HG03064 (cell line): ENCODE measurements at regions not wholly inside any gene's neighbourhood (a gene's known extent, or its start where the extent isn't known, plus 50 kb on each side); places are given as distances from the start of the nearest gene placed in this dataset.

Experiments
- ATAC-seq: cut with Tn5 transposase; IDR thresholded peaks from one replicate; pipeline ENCODE4 v1.9.1; 2021; ENCODE audit warnings: low read depth; ENCODE audit not compliant: unreplicated experiment

DNA sequence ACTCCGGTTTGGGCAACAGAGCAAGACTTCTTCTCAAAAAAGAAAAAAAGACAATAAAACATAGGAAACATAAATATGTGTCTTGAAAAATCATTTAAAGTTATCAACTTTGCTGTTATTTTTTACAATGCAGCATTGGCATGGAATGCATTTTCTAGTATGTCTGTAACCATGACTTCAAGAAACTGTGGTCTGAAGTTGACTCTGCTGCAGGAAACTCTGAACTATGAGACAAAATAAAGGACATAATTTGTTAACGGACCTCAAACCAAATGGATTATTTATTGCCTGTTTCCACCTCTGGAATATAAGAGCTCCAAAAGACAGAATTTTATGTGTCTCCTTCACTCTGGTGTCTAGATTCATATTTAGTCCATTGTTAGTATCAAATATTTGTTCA lies 79.1 kb downstream of the TRIB2 start:
- ATAC-seq: no peak

DNA sequence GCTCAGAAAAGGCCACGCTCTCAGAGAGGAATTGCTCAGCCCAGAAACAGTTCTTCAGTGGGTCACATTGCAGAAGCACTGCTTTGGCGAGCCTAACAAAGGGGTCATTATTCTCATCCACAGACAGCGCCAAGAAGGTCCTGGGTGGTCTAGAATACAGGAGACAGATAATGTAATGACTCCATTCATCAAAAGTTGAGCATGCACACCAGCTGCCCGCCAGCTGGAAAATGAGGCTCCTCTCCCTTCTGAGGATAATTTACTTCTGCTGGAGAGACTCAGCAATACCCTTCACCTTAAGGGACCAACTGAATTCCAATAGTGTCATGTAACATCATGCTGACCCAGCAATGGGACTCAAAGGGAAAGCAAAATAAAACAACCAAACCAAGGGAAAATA lies 79.9 kb downstream of the TRIB2 start:
- ATAC-seq: no peak

DNA sequence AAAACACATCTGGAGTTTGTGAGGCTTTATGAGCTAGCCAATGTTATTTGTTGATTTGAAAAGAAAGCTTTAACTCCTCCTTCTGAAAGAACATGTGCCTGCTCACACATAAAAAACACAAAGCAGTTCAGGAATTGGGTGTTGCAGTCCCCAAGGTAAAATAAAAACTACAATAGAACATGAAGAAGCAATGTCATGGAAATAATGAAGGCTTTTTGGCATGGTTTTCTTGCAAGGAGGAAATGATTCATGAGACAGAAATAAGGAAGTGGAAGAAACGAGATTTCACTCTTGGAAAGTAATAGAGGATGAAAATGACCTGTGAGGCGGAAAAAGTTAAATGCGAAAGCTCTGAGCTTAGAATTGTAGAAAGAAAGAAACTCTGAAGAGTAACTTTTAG lies 81.1 kb downstream of the TRIB2 start:
- no peak for ATAC-seq

DNA sequence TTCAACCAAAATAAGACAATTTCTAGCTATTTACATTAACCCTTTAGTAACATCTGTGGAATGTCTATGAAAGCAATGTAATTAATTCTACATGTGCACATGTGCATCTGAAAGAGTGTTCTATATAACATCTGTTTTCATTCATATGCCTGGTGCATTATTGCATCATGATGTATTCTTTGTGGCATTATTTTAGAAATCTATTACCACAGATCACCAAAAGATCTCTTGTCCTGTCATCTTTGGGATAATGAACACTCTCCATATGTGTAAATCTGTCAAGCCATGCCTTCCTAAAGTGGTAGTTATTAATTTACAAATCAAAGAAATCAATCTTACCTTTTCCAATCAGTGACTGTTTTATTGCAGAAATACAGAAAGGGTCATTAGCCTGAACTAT lies 86.9 kb downstream of the TRIB2 start:
- ATAC-seq: no peak

DNA sequence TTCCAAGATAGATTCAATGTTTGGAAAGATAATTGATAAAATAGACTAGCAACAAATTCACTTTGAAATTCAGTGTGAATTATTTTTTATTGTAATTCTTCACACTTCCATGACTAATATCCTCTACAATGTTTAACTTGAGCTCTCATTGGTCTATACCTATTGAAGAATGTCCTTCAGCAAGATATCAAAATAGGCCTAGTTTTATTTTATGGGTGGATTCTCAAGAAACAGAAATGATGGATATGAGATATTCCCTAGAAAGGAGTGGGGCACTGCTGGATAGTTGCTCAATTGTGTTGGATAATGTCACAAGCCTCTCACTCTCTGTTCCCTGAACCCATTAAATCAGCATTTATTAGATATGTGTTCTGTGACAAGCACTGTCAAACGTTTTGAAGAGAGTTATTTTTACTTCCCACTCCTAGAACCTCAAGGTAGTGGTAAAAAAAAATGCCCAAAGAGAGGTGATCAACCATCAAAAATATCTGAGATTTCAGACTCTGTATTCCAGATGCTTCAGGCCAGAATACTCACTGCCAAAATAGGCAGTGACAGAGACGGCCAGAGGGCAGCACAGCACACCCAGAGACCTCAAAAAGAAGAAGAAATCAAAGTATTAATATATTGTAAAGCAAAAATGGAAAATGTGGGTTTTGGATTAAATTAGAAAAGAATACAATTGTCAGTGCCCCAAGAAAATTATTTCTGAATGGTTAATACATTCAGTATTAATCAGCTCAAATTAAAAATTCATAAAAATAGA lies 87.5 kb downstream of the TRIB2 start:
- ATAC-seq: no peak

DNA sequence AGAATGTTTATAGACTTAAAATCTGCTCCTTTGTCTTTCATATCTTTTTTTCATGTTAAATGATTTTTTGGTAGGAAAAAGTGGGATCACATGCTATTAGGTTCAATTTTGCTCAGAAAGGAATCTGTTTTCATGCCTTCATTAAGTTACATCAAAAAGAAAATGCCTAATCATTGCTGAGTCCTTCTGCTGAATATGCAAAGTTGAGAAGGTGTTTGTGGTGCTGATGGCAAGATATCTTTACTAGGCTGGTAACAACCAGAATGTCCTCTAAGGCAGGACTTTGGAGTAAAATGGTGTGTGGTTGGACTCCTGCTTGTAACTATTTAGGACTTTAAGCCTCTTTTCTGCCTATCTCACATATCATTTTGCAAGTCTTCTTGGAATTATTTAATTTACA lies 88.3 kb downstream of the TRIB2 start:
- ATAC-seq: no peak

DNA sequence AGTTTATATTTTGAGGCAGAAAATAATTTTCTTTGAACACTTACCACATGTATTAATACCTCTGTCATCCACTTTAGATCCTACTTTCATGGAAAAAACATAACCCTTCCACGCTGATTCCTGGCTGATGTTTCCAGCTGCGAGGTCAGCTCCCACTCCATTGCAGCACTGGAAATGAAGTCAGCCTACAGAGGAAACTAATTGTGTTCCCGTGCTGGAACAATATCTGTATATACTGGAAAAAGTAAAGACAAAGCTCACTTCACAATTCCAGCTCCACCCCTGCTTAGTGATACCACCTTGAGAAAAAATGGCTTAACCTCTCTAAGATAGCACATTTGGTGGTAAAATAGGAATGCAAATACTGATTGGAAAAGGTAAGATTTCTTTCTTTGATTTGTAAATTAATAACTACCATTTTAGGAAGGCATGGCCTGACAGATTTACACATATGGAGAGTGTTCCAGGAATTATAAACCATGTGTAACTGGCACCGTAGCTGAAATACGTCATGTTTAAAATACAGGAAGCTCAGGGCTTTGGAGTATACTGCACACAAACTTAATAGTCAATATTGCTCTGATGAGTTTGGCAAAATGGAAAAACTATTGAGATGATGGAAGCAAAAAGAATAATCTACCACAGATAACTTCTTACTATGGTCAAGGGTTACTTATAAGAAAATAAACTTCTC lies 90.0 kb downstream of the TRIB2 start:
- ATAC-seq: no peak

DNA sequence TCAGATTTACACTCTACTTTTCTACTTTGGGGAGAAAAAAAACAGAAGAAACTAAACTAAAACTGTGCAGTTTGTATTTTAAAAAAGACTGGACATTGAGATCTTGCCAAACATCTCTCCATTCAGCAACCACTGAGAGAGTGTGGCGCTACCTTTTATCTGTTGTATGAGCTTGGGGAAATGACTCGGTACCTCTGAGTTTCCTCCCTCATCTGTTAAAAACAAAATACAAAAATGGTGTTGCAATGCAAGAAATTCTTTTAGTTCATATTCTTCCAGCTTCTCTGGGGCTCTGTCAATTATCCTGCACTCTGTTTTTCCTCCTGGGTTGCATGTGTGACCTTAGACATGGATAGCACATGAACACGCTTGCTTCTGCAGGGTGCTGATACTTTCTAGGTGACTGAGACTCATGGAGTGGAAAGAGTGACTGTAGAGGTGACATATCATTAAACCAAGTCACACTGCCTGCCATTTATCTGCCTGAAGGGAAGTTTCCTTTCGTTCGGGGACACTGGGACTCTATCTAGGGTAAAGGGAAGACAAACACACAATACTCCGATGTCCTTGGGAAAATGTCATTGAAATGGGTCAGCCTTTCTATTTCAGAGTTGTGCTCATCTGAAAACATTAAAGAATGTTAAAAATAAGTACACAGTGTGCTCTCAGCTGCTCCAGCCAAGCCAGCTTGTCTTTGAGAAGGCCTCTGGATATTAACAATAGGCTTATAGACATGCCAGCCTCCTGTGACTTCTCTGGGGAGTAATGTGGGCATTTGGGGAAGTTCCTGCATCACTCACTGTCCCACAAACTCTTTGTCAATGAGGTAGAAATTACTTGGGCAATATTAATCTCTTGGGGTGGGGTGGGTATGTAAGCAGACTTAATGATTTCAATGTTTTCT lies 91.4 kb downstream of the TRIB2 start:
- ATAC-seq: no peak

DNA sequence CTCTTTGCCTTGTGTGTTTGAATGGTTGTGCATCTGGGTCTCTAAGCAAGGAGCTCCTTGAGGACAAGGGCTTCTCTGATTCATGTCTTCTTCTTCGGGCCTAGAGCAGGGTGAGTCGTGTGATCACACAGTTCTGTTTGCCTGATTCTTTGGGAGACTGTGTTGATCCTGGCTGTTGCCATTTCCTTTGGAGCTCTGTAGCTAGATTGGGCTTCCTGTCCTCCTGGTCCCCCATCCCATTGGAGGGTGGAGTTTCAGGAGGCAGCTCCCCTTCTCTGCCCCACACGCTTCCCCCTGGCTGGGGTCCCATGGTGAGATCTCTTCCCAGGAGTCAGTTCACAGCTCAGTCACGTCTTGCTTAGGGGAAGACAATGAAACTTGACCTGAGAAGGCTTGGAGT lies 92.8 kb downstream of the TRIB2 start:
- ATAC-seq: no peak

DNA sequence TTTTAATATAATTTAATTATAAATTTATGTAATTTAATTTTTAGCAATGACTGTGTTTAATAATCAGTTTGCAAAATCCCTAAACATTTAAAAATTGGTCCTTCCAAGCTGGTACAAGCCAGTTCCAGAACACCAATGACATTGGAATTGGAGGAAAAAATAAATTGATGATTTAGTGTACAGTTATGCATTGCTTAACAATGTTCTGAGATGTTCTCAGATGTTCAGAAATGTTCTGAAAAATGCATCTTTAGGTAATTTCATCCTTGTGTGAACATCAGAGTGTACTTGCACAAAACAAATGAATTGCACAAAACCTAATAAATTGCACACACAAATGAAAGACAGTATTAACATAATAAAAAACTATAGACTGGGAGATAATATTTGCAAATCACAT lies 95.2 kb downstream of the TRIB2 start:
- no peak for ATAC-seq

DNA sequence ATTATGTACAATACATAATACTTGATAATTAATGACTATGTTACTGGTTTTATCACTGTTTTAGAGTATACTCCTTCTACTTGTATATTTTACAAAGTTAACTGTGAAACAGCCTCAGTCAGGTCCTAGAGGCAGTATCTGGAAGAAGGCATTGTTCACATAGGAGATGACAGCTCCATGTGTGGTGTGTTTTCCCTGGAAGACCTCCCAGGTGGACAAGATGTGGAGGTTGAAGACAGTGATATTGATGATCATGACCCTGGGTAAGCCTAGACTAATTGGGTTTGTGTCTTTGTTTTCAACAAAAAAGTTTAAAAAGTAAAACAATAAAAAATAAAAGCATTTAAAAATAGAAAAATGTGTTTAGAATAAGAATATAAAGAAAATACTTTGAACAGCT lies 96.4 kb downstream of the TRIB2 start:
- ATAC-seq: no peak

DNA sequence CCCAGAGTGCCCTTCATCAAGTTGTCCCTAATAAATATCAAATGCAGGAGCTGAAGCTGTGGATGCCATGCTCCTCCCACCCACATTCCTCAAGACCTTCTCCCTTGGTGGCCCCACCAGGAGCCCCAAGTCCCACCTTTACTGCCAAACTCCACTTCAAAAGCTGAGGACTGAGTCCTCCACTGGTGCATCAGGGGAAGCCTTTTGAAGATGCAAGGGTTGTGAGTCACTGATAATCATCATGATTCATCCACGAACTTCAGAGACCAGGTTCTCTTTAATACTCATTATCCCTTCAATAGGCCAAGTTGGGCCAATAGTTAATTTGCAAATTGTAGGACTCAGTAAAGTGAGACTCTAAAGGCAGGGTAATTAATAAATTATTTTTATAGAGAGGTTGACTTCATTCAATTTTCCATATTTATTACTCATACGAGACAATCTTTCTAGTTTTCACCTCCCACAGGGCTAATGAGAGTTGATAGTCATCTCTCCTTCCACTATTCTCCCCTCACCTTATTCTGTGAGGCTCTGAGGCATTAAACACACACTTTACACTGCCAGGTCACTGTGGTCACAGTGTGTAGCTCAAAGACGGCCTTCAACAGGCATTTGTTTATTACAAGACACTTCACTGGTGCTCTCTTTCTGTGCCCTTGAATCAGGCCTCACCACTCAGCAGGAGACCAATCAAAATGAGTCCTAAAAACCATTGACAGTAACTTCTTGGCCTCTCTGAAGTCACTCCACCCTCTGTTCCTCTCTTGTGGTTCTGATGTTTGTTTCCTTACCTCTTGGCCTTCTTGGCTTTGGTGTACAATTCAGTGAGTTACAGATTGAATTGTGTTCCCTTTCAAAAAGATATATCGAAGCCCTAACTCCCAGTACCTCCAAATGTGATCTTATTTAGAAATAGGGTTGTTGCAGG lies 99.9 kb downstream of the TRIB2 start:
- ATAC-seq: no peak

DNA sequence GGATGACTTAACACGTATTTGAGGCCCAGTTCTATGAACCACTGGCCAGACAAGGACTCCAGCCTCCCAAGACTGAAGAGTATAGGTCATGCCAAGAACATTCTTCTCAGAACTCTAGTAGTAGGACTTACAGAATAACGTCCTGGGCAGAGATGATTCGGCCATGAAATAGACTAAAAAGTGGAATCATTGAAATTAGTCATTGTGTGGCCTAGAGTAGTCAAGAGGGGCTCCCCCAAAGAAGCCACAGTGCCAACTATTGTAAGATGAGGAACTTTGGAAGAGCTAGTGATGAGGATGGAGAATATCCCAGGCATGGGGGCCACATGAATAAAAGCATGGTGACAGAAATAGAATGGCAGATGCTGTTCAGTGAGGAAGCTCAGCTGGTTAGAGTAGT lies 101.1 kb downstream of the TRIB2 start:
- ATAC-seq: no peak

DNA sequence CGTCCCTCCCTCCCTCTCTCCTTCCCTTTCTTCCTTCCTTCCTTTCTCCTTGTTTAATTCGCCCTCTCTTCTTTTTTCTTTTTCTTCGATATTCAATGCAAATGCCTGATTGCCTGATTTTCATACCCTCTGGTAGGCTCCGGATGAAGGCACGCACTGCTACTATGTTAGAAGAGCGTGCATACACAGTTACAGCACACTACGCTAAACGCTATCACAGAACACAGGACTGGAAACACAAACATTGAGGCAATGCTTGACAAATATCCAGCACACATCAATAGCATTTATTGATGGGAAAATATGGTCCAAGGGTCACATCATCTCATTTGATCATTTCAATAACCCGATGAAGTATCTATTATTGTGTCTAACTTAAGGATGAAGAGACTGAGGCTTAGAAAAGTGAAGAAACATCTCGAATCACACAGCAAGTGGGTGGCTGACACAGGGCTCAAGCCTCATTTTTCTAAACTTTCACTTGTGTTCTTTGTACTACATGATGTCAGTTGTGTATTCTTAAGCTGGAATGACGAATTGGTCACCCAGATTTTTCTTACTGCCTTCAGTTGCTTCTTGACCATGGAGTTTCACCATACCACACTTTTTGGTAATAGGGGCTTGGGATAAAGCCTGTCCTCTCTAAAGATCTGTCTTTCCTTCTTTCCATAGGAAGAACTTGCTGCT lies 101.8 kb downstream of the TRIB2 start:
- ATAC-seq: no peak

DNA sequence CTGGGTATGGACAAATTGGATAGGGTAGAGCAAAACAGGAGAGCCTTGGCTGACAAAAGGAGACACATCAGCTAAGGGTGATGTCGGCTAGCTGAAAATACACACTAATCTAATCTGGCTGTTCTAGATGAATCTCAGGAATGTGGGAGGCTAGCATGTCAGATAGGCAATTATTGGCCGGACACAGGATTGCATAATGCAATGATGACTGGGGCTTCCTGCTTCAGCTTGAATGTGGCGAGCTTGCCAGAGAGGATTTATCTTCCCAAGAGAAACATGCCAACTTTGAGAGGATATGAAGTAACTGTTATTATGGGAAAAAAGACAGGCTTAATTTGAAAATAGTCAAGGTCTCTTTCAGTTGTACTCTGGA lies 102.4 kb downstream of the TRIB2 start:
- ATAC-seq: no peak

DNA sequence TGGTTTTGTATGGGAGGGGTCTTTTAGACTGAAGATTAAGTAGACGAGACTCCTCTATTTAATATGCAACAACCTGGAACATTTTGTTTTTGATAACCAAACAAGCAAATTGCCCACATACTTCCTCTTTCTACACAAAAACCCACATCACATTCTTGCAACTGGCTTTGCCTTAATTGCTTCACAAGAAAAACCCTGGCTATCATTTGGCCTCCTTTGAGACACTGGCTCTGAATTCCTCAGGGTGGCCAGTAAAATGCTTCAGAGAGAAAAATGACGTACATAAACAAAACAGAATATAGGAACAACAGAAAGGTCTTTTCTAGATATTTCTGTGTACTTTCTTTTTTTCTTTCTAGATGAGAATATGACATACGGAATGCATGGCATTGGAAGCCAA lies 103.0 kb downstream of the TRIB2 start:
- ATAC-seq: no peak

DNA sequence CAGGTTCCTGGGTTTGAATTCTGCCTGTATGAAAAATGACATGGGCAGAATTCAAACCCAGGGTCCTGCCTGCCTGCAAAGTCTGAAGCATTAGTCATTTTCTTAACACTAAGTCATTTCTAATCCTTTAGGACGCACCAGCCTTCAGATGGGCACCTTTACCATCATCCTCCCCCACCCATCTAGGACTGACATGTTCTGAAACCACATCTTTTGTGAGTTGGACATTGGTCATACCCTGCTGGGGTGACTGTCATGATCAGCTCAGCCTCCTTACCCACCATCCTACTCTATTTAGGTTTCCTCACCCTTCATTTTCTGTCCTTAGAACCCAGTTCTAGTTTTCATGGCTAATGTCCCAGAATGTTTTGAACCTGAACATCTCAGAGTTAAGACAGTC lies 104.9 kb downstream of the TRIB2 start:
- ATAC-seq: no peak

DNA sequence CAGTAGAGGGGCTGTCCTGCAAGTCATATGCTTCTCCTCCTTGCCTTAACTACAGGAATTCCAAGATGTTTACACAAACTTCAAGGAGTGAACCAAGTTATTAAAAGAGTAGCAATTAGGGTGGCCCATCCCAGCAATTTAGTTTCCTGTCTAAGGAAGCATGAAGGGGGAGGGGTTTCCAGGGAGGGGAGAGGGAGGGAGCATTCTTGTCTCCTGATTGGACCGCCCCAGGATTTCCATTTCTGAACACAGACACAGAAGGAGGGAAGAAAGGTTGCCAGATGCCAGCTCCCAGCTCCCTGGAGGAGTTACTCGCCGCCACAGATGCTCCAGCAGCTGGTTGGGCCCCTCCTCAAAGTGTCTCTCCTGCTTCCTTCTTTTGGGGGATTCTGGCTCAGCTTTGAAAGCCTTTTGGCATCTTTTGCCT lies 107.6 kb downstream of the TRIB2 start:
- ATAC-seq: no peak

DNA sequence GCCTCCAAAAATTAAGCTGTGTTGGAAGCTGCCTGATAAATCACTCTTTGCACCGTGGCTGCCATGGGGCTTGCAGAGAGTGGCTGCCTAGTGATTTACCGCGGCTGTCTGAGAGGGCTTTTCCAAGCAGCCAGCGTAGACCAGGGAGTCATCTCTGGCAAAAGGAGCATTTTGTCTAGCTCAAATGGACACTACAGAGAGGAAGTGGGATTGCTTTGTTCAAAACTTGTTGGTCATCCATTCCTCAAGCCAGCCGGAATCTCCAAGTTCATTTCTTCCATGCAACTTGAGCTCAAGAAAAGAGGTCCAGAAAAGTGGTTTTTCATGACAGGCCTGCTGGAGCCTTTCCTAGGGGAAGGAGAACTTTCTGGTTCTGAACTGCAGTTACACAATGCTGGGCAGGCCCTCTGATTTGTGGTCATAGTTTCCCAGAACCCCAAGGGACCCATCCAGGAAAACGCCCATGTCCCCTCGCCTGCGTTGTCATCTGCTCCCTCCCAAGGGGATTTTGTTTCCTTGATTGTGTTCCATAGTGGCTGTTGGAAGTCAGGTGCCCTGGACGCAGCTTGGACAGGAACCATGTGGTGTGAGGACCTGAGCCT lies 108.1 kb downstream of the TRIB2 start:
- no peak for ATAC-seq
